ENCODE measurements at regions not wholly inside any gene's neighbourhood (a gene's known extent, or its start where the extent isn't known, plus 50 kb on each side); places are given as distances from the start of the nearest gene placed in this dataset.

- Histone ChIP-seq H4K20me1 (ENCODE audit: insufficient read depth, low read length) (no peaks in the 10 kb centered on the region), H3K9me2 (replicated peaks; ENCODE audit: insufficient read depth, low read length) (no peaks in the 10 kb centered on the region), H3K27ac (ENCODE audit: low read length) (no peak overlapping the region), H3K4me3 (ENCODE audit: low read length) (no peak overlapping the region), H2AFZ (ENCODE audit: low read length) (no peak overlapping the region), H3K79me2 (ENCODE audit: low read length) (no peaks in the 10 kb centered on the region), H3K27me3 (replicated peaks; ENCODE audit: insufficient read depth, low read length) (no peaks in the 10 kb centered on the region), H3F3A (ENCODE audit: insufficient read depth, low read length) (no peaks in the 10 kb centered on the region), H3K4me1 (ENCODE audit: low read length) (no peaks in the 10 kb centered on the region), H3K4me2 (ENCODE audit: low read depth, low read length) (no peak overlapping the region), H3K36me3 (replicated peaks; ENCODE audit: insufficient read depth, low read length) (no peaks in the 10 kb centered on the region), H3K9ac (ENCODE audit: low read length) (no peak overlapping the region), H3K9me3 (replicated peaks; ENCODE audit: insufficient read depth, low read length) (no peaks in the 10 kb centered on the region)
- DNase-seq: no peak
- TF ChIP-seq EZH2phosphoT487 (IDR thresholded peaks at IDR 0.05; ENCODE audit: low read length): no peak
- TF ChIP-seq CTCF (IDR thresholded peaks at IDR 0.05; ENCODE audit: low read length): no peak
- no peak for TF ChIP-seq EZH2 (optimal IDR thresholded peaks at IDR 0.05; ENCODE audit: low read depth, low read length)
Measured at GRCh38 chr3:28868897-28869296, 412.0 kb upstream of the RBMS3 start.

GRCh38 chr3:28877912-28878311, 403.0 kb upstream of the RBMS3 start:
- no peaks in the 10 kb centered on the region for H3K36me3 ChIP-seq (replicated peaks; ENCODE audit: insufficient read depth, low read length)
- no peak for DNase-seq

GRCh38 chr3:28890373-28890772, 390.5 kb upstream of the RBMS3 start:
- Histone ChIP-seq H3K4me1 (ENCODE audit: low read length) (peaks cover 12% of the 10 kb centered on the region), H3F3A (ENCODE audit: insufficient read depth, low read length) (no peaks in the 10 kb centered on the region), H3K9ac (ENCODE audit: low read length) (no peak overlapping the region), H3K27ac (ENCODE audit: low read length) (no peak overlapping the region), H3K79me2 (ENCODE audit: low read length) (no peaks in the 10 kb centered on the region), H3K36me3 (replicated peaks; ENCODE audit: insufficient read depth, low read length) (no peaks in the 10 kb centered on the region), H3K4me2 (ENCODE audit: low read depth, low read length) (no peak overlapping the region), H3K9me2 (replicated peaks; ENCODE audit: insufficient read depth, low read length) (no peaks in the 10 kb centered on the region), H2AFZ (ENCODE audit: low read length) (no peak overlapping the region), H3K9me3 (replicated peaks; ENCODE audit: insufficient read depth, low read length) (no peaks in the 10 kb centered on the region), H4K20me1 (ENCODE audit: insufficient read depth, low read length) (no peaks in the 10 kb centered on the region), H3K4me3 (ENCODE audit: low read length) (no peak overlapping the region), H3K27me3 (replicated peaks; ENCODE audit: insufficient read depth, low read length) (no peaks in the 10 kb centered on the region)
- DNase-seq: no peak
- TF ChIP-seq EZH2 (optimal IDR thresholded peaks at IDR 0.05; ENCODE audit: low read depth, low read length) (no peak), EZH2phosphoT487 (IDR thresholded peaks at IDR 0.05; ENCODE audit: low read length) (no peak), CTCF (IDR thresholded peaks at IDR 0.05; ENCODE audit: low read length) (no peak)

More at GRCh38 chr3:28877912-28878311, 403.0 kb upstream of the RBMS3 start:
- H3F3A ChIP-seq (ENCODE audit: insufficient read depth, low read length): peaks cover 8% of the 10 kb centered on the region
- H3K9me2 ChIP-seq (replicated peaks; ENCODE audit: insufficient read depth, low read length): no peaks in the 10 kb centered on the region
- no peak overlapping the region for H3K27ac ChIP-seq (ENCODE audit: low read length)
- TF ChIP-seq CTCF (IDR thresholded peaks at IDR 0.05; ENCODE audit: low read length) (no peak), EZH2phosphoT487 (IDR thresholded peaks at IDR 0.05; ENCODE audit: low read length) (no peak), EZH2 (optimal IDR thresholded peaks at IDR 0.05; ENCODE audit: low read depth, low read length) (no peak)
- no peak overlapping the region for H3K9ac ChIP-seq (ENCODE audit: low read length)
- H3K4me3 ChIP-seq (ENCODE audit: low read length): no peak overlapping the region
- H3K79me2 ChIP-seq (ENCODE audit: low read length): no peaks in the 10 kb centered on the region
- H4K20me1 ChIP-seq (ENCODE audit: insufficient read depth, low read length): no peaks in the 10 kb centered on the region
- no peak overlapping the region for H3K4me2 ChIP-seq (ENCODE audit: low read depth, low read length)
- H3K9me3 ChIP-seq (replicated peaks; ENCODE audit: insufficient read depth, low read length): no peaks in the 10 kb centered on the region
- no peaks in the 10 kb centered on the region for H3K27me3 ChIP-seq (replicated peaks; ENCODE audit: insufficient read depth, low read length)
- H3K4me1 ChIP-seq (ENCODE audit: low read length): peaks cover 26% of the 10 kb centered on the region
- H2AFZ ChIP-seq (ENCODE audit: low read length): no peak overlapping the region

All from MM.1S (cell line).